ENCODE measurements at regions not wholly inside any gene's neighbourhood (a gene's known extent, or its start where the extent isn't known, plus 50 kb on each side); places are given as distances from the start of the nearest gene placed in this dataset.

- TF ChIP-seq POLR2A (IDR thresholded peaks at IDR 0.05), result no peak
- TF ChIP-seq CTCF (IDR thresholded peaks at IDR 0.05), result no peak
These were observed 160.1 kb upstream of the DPH6 start for GRCh38 chr15:35705884-35706585.

Measured in tibial nerve (tissue), 3 donors.